ENCODE measurements at regions not wholly inside any gene's neighbourhood (a gene's known extent, or its start where the extent isn't known, plus 50 kb on each side); places are given as distances from the start of the nearest gene placed in this dataset.

DNA sequence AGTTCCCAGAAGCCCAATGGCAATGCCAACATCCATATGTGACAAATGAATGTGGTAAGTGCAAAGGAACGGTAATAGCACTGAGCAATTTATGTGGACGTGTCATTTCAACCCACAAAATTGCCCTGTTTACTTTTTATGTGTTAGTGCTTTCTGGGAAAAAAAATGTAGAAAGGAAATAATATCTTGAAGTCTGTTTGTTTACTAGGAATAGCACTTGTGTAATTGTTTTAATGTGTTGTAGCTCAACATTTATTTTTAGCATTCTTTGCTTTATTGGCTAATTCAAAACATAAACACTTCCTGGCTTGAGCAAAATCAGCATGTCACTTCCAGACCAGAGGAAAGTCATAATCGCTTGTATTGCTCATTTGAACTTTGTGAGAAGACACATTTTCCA is 224.8 kb upstream of the KCNK2 start:
- FAIRE-seq (peak; percentile 47), DNase-seq (ENCODE audit: low read depth) (peak; percentile 61)
- no peak overlapping the region for H3K27ac Mint-ChIP-seq (ENCODE audit: unreplicated experiment)
- TF ChIP-seq, protein P1, sequence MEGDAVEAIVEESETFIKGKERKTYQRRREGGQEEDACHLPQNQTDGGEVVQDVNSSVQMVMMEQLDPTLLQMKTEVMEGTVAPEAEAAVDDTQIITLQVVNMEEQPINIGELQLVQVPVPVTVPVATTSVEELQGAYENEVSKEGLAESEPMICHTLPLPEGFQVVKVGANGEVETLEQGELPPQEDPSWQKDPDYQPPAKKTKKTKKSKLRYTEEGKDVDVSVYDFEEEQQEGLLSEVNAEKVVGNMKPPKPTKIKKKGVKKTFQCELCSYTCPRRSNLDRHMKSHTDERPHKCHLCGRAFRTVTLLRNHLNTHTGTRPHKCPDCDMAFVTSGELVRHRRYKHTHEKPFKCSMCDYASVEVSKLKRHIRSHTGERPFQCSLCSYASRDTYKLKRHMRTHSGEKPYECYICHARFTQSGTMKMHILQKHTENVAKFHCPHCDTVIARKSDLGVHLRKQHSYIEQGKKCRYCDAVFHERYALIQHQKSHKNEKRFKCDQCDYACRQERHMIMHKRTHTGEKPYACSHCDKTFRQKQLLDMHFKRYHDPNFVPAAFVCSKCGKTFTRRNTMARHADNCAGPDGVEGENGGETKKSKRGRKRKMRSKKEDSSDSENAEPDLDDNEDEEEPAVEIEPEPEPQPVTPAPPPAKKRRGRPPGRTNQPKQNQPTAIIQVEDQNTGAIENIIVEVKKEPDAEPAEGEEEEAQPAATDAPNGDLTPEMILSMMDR (IDR thresholded peaks at IDR 0.05; ENCODE audit: insufficient read depth, low read depth, low read length), result no peak
- no peak for TF ChIP-seq EZH2 (IDR thresholded peaks at IDR 0.05; ENCODE audit: insufficient read depth, low read length)
- Histone ChIP-seq H3K27me3 (ENCODE audit: insufficient read depth, low read length) (no peaks in the 10 kb centered on the region), H3K27ac (ENCODE audit: low read depth, low read length) (no peak overlapping the region), H2AFZ (ENCODE audit: low read depth, low read length) (no peak overlapping the region), H3K36me3 (ENCODE audit: insufficient read depth, low read length) (no peaks in the 10 kb centered on the region), H4K20me1 (ENCODE audit: insufficient read depth, low read length) (no peaks in the 10 kb centered on the region), H3K9ac (ENCODE audit: low read length) (no peak overlapping the region), H3K4me1 (ENCODE audit: insufficient read depth, low read length) (no peaks in the 10 kb centered on the region), H3K79me2 (ENCODE audit: insufficient read depth, low read length) (no peaks in the 10 kb centered on the region), H3K4me2 (ENCODE audit: low read length) (no peak overlapping the region), H3K9me3 (ENCODE audit: insufficient read depth, low read depth, low read length) (no peaks in the 10 kb centered on the region), H3K4me3 (ENCODE audit: insufficient read depth, low read depth, low read length) (no peak overlapping the region)
- H3K4me3 Mint-ChIP-seq (ENCODE audit: unreplicated experiment), result no peak overlapping the region
- no peaks in the 10 kb centered on the region for H3K36me3 Mint-ChIP-seq (ENCODE audit: low read depth, unreplicated experiment)
- H3K27me3 Mint-ChIP-seq (ENCODE audit: low read depth, unreplicated experiment), result no peaks in the 10 kb centered on the region
- no peaks in the 10 kb centered on the region for H3K9me3 Mint-ChIP-seq (ENCODE audit: unreplicated experiment)
- H3K4me1 Mint-ChIP-seq (ENCODE audit: low read depth, unreplicated experiment), result no peaks in the 10 kb centered on the region

DNA sequence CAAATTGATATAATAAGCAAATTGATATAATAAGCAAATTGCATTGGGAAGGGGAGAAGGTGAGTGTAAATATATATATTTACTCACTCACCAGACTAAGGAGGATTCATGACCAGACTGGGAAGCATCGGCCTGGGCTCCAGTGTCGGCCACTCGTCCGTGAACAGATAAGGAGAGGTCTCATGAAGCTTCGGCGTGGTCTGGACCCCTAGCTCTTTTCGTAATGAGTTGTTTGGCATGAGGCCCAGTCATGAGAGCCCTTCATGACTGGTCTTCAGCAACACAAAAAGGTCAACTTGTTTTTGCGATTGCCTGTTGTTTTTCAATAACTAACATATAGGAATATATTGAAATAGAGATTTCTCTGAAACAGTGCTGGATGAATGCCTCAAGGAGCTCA is 222.9 kb upstream of the KCNK2 start:
- H3K36me3 ChIP-seq (ENCODE audit: insufficient read depth, low read length), result no peaks in the 10 kb centered on the region
- no peaks in the 10 kb centered on the region for H3K27me3 ChIP-seq (ENCODE audit: insufficient read depth, low read length)
- no peaks in the 10 kb centered on the region for H3K27me3 Mint-ChIP-seq (ENCODE audit: low read depth, unreplicated experiment)
- H3K9ac ChIP-seq (ENCODE audit: low read length), result no peak overlapping the region
- FAIRE-seq (no peak), DNase-seq (ENCODE audit: low read depth) (no peak)
- peaks cover 1% of the 10 kb centered on the region for H3K4me1 Mint-ChIP-seq (ENCODE audit: low read depth, unreplicated experiment)
- TF ChIP-seq, protein P1 (IDR thresholded peaks at IDR 0.05; ENCODE audit: insufficient read depth, low read depth, low read length), result no peak
- TF ChIP-seq EZH2 (IDR thresholded peaks at IDR 0.05; ENCODE audit: insufficient read depth, low read length), result no peak
- H3K27ac ChIP-seq (ENCODE audit: low read depth, low read length), result no peak overlapping the region
- no peaks in the 10 kb centered on the region for H3K79me2 ChIP-seq (ENCODE audit: insufficient read depth, low read length)
- H4K20me1 ChIP-seq (ENCODE audit: insufficient read depth, low read length), result no peaks in the 10 kb centered on the region
- H3K4me1 ChIP-seq (ENCODE audit: insufficient read depth, low read length), result no peaks in the 10 kb centered on the region
- no peak overlapping the region for H3K4me3 Mint-ChIP-seq (ENCODE audit: unreplicated experiment)
- no peak overlapping the region for H3K4me2 ChIP-seq (ENCODE audit: low read length)
- H3K4me3 ChIP-seq (ENCODE audit: insufficient read depth, low read depth, low read length), result no peak overlapping the region
- no peaks in the 10 kb centered on the region for H3K36me3 Mint-ChIP-seq (ENCODE audit: low read depth, unreplicated experiment)
- H3K9me3 ChIP-seq (ENCODE audit: insufficient read depth, low read depth, low read length), result no peaks in the 10 kb centered on the region
- no peaks in the 10 kb centered on the region for H3K9me3 Mint-ChIP-seq (ENCODE audit: unreplicated experiment)
- H2AFZ ChIP-seq (ENCODE audit: low read depth, low read length), result no peak overlapping the region
- H3K27ac Mint-ChIP-seq (ENCODE audit: unreplicated experiment), result no peak overlapping the region

DNA sequence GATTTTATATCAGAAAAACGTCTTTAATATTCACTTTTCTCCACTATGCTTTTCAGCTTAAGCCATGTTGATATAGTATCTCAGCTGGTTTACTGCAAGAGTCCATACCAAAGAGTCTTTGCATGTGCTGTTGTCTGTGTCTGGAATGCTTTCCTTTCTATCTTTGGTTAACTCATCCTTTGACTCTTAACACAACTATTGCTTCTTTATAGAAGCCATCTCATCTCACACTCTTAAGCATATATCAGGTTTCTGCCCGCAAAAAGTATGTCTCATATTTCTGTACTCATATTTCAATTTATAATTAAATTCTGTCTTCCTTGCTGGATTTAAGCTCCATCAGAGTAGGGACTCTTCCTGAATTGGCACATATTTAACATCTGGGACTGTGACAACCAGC is 220.9 kb upstream of the KCNK2 start:
- FAIRE-seq, result no peak
- H3K27ac Mint-ChIP-seq (ENCODE audit: unreplicated experiment), result no peak overlapping the region
- H3K4me3 ChIP-seq (ENCODE audit: insufficient read depth, low read depth, low read length), result no peak overlapping the region
- H3K27me3 Mint-ChIP-seq (ENCODE audit: low read depth, unreplicated experiment), result no peaks in the 10 kb centered on the region
- no peak overlapping the region for H3K4me3 Mint-ChIP-seq (ENCODE audit: unreplicated experiment)
- H3K9me3 ChIP-seq (ENCODE audit: insufficient read depth, low read depth, low read length), result no peaks in the 10 kb centered on the region
- no peaks in the 10 kb centered on the region for H3K36me3 Mint-ChIP-seq (ENCODE audit: low read depth, unreplicated experiment)
- H3K9me3 Mint-ChIP-seq (ENCODE audit: unreplicated experiment), result no peaks in the 10 kb centered on the region
- no peak overlapping the region for H3K4me2 ChIP-seq (ENCODE audit: low read length)
- no peaks in the 10 kb centered on the region for H4K20me1 ChIP-seq (ENCODE audit: insufficient read depth, low read length)
- H3K4me1 Mint-ChIP-seq (ENCODE audit: low read depth, unreplicated experiment), result peaks cover 10% of the 10 kb centered on the region
- no peaks in the 10 kb centered on the region for H3K79me2 ChIP-seq (ENCODE audit: insufficient read depth, low read length)
- H3K27me3 ChIP-seq (ENCODE audit: insufficient read depth, low read length), result no peaks in the 10 kb centered on the region
- no peak overlapping the region for H3K27ac ChIP-seq (ENCODE audit: low read depth, low read length)
- no peak overlapping the region for H2AFZ ChIP-seq (ENCODE audit: low read depth, low read length)
- DNase-seq (ENCODE audit: low read depth), result no peak
- H3K9ac ChIP-seq (ENCODE audit: low read length), result no peak overlapping the region
- H3K36me3 ChIP-seq (ENCODE audit: insufficient read depth, low read length), result no peaks in the 10 kb centered on the region
- TF ChIP-seq EZH2 (IDR thresholded peaks at IDR 0.05; ENCODE audit: insufficient read depth, low read length), result no peak
- TF ChIP-seq, protein P1 (IDR thresholded peaks at IDR 0.05; ENCODE audit: insufficient read depth, low read depth, low read length), result no peak
- no peaks in the 10 kb centered on the region for H3K4me1 ChIP-seq (ENCODE audit: insufficient read depth, low read length)

All from astrocyte (in vitro differentiated cells and primary cell).